ENCODE measurements at regions not wholly inside any gene's neighbourhood (a gene's known extent, or its start where the extent isn't known, plus 50 kb on each side); places are given as distances from the start of the nearest gene placed in this dataset.

GRCh38 chr12:89836026-89836425, 127.4 kb upstream of the ATP2B1 start:
- no peak for TF ChIP-seq POLR2A (IDR thresholded peaks at IDR 0.05)
- TF ChIP-seq, protein P1, sequence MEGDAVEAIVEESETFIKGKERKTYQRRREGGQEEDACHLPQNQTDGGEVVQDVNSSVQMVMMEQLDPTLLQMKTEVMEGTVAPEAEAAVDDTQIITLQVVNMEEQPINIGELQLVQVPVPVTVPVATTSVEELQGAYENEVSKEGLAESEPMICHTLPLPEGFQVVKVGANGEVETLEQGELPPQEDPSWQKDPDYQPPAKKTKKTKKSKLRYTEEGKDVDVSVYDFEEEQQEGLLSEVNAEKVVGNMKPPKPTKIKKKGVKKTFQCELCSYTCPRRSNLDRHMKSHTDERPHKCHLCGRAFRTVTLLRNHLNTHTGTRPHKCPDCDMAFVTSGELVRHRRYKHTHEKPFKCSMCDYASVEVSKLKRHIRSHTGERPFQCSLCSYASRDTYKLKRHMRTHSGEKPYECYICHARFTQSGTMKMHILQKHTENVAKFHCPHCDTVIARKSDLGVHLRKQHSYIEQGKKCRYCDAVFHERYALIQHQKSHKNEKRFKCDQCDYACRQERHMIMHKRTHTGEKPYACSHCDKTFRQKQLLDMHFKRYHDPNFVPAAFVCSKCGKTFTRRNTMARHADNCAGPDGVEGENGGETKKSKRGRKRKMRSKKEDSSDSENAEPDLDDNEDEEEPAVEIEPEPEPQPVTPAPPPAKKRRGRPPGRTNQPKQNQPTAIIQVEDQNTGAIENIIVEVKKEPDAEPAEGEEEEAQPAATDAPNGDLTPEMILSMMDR (IDR thresholded peaks at IDR 0.05), result no peak
- WGBS, 4 donors, result 64 to 80% (median 72%) methylated on average over 1 of the region's 1 CpG

DNA sequence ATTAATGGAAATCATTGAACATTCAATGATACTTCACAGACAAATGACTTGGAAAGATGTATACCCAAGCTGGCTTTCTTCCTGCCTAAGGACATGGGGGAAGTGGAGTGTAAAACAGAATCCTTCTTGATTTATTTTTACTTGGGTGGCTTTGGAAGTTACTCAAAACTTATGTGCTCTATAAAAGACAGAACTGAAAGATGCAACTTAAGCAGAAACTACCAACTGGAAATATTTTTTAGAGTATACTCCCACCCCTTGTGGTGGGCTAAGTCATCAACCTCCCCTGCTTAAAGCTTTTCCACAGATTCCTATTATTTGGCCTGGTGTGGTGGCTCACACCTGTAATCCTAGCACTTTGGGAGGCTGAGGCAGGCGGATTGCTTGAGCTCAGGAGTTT, 126.0 kb upstream of the ATP2B1 start:
- peak overlapping the region in 1 of 12 donors; percentile 18 for H3K27ac ChIP-seq
- peaks cover 0 to 9% (median 0%) of the 10 kb centered on the region in 9 donors for H3K27me3 ChIP-seq
- whole genome bisulfite sequencing, 4 donors, result 87 to 100% (median 95%) methylated on average over 1 of the region's 1 CpG
- H3K4me1 ChIP-seq, result no peaks in the 10 kb centered on the region
- ATAC-seq (peak in 1 of 4 donors; percentile 22), DNase-seq (no peak)
- no peaks in the 10 kb centered on the region for H3K36me3 ChIP-seq
- TF ChIP-seq, protein P1 (IDR thresholded peaks at IDR 0.05), result no peak
- no peak for TF ChIP-seq POLR2A (IDR thresholded peaks at IDR 0.05)
- intact Hi-C loops (cut with DNase I), result no loop called here
- no peaks in the 10 kb centered on the region for H3K9me3 ChIP-seq
- H3K4me3 ChIP-seq, result no peak overlapping the region

More at GRCh38 chr12:89836026-89836425, 127.4 kb upstream of the ATP2B1 start:
- ATAC-seq (no peak), DNase-seq (no peak)
- Histone ChIP-seq H3K36me3 (no peaks in the 10 kb centered on the region), H3K27ac (no peak overlapping the region), H3K4me1 (no peaks in the 10 kb centered on the region), H3K27me3 (peaks cover 0 to 11% (median 0%) of the 10 kb centered on the region in 9 donors), H3K4me3 (no peak overlapping the region), H3K9me3 (no peaks in the 10 kb centered on the region)
- intact Hi-C loops (cut with DNase I), result no loop called here

DNA sequence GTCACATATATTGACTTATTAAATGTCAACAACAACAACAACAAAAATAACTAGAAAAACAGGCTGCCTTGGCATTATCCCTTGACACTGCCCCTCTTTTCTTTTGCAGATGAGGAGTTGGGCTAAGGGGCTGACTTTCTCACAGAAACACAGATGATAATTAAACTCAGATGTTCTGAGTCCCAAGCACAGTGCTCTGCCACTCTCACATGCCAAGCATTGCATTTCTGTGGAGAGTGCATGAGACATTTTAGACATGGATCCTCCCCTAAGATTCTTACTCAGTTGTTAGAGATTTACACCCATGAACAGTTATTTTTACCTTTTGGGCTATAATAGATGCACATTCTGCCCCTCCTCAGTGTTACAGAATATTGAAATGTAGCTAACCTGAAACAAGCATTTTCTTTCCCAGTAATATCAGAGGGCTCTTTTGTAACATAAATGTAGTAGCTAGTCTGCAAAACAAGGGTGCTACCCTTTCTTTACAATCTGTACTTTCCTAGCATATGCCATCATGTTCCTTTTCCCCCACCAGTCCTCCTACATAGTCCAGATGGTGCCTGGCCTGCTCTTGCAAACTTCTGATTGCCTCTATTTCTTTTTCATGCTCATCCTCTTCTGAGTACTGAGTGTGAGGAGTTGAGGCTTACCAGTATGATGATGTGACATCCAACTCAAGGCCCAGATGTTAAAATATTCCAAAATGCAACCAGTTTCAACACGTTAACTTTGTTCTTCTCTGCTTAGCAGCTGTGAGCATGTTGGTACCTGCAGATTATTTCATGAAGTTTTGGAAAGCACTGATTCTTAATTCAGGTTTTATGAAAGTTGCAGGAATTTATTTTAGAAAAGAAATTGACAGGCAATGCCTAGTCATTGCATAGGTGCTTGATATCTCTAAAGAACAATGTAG, 125.0 kb upstream of the ATP2B1 start:
- Histone ChIP-seq H3K36me3 (no peaks in the 10 kb centered on the region), H3K9me3 (no peaks in the 10 kb centered on the region), H3K4me1 (no peaks in the 10 kb centered on the region), H3K27me3 (peaks cover 0 to 8% (median 0%) of the 10 kb centered on the region in 9 donors), H3K4me3 (no peak overlapping the region), H3K27ac (peak overlapping the region in 1 of 12 donors; percentile 18)
- 84 to 97% (median 95%) methylated on average over 1 of the region's 1 CpG for WGBS, 4 donors
- no peak for DNase-seq
- ATAC-seq, result no peak
- intact Hi-C loops (cut with DNase I), result no loop called here
- TF ChIP-seq POLR2A (IDR thresholded peaks at IDR 0.05), result no peak
- TF ChIP-seq, protein P1 (IDR thresholded peaks at IDR 0.05), result no peak

GRCh38 chr12:89832336-89832735, 123.7 kb upstream of the ATP2B1 start:
- DNase-seq (no peak), ATAC-seq (no peak)
- Histone ChIP-seq H3K27me3 (peaks cover 0 to 5% (median 0%) of the 10 kb centered on the region in 9 donors), H3K9me3 (no peaks in the 10 kb centered on the region), H3K27ac (no peak overlapping the region), H3K4me3 (no peak overlapping the region), H3K4me1 (no peaks in the 10 kb centered on the region), H3K36me3 (no peaks in the 10 kb centered on the region)
- intact Hi-C loops (cut with DNase I), result no loop called here
- 87 to 94% (median 90%) methylated on average over 2 of the region's 2 CpGs for WGBS, 4 donors
- TF ChIP-seq, protein P1 (IDR thresholded peaks at IDR 0.05), result no peak

Data from heart left ventricle (tissue), 16 donors.